ENCODE measurements at regions not wholly inside any gene's neighbourhood (a gene's known extent, or its start where the extent isn't known, plus 50 kb on each side); places are given as distances from the start of the nearest gene placed in this dataset.
A peak's percentile ranks its signal among the peaks of the same experiment; 100 is the strongest.

GRCh38 chr5:67880876-67881275 lies 334.7 kb upstream of the PIK3R1 start:
- DNase-seq (ENCODE audit: extremely low spot score, unreplicated experiment), result no peak
- no peak for TF ChIP-seq CTCF (IDR thresholded peaks at IDR 0.05)
- Mint-ChIP-seq H3K36me3 (ENCODE audit: unreplicated experiment) (no peaks in the 10 kb centered on the region), H3K4me3 (ENCODE audit: unreplicated experiment) (no peak overlapping the region), H3K4me1 (ENCODE audit: unreplicated experiment) (peaks cover 17% of the 10 kb centered on the region), H3K9me3 (ENCODE audit: unreplicated experiment) (no peaks in the 10 kb centered on the region), H3K27ac (ENCODE audit: unreplicated experiment) (no peak overlapping the region), H3K27me3 (ENCODE audit: unreplicated experiment) (peaks cover 10% of the 10 kb centered on the region)

- H3K27me3 Mint-ChIP-seq (ENCODE audit: unreplicated experiment), result peaks cover 11% of the 10 kb centered on the region
- H3K9me3 Mint-ChIP-seq (ENCODE audit: unreplicated experiment), result no peaks in the 10 kb centered on the region
- H3K36me3 Mint-ChIP-seq (ENCODE audit: unreplicated experiment), result no peaks in the 10 kb centered on the region
- no peak overlapping the region for H3K27ac Mint-ChIP-seq (ENCODE audit: unreplicated experiment)
- peaks cover 17% of the 10 kb centered on the region for H3K4me1 Mint-ChIP-seq (ENCODE audit: unreplicated experiment)
- DNase-seq (ENCODE audit: extremely low spot score, unreplicated experiment), result no peak
- TF ChIP-seq CTCF (IDR thresholded peaks at IDR 0.05), result no peak
- no peak overlapping the region for H3K4me3 Mint-ChIP-seq (ENCODE audit: unreplicated experiment)
These were observed 335.1 kb upstream of the PIK3R1 start for GRCh38 chr5:67880511-67880805.

DNA sequence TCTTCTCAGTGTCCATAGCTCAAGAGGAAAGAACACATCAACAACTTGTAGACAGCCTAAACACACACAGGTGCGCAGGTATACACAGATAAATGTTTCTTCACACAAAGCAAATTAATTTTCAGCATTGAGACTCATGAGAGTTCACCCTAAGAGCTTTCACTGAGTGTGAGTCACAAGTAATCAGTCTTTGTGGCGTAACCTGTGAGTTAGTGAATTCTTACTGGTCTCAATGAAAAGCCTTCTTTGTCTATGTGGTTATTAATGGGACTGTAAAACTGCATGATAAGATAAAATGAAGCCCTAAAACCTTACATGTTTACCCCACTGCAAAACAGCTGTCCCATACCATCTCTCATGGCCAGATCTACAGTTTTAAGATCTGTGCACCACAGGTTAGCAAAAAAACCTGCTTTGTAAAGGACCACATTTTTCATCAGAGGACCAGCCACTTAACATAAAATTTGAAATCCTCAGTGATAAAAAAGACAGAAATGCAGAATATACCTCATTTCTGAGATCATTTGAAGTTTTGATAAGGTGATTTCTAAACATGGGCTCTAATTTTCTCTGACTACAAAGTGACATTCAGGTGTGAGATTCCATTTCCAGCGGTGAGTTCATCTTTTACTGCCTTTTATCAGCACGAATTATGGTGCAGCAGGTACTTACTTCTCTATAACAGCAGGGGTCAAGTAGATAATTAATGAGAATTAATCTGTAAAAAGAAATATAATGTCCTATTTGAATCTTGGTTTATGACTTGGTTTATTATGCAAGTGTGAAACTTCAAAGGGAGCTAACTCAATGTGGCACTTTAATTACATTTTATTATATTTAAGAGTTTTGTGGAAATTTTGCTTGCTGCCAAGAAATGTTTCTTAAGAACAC lies 335.7 kb upstream of the PIK3R1 start:
- no peak for DNase-seq (ENCODE audit: extremely low spot score, unreplicated experiment)
- peaks cover 17% of the 10 kb centered on the region for H3K4me1 Mint-ChIP-seq (ENCODE audit: unreplicated experiment)

DNA sequence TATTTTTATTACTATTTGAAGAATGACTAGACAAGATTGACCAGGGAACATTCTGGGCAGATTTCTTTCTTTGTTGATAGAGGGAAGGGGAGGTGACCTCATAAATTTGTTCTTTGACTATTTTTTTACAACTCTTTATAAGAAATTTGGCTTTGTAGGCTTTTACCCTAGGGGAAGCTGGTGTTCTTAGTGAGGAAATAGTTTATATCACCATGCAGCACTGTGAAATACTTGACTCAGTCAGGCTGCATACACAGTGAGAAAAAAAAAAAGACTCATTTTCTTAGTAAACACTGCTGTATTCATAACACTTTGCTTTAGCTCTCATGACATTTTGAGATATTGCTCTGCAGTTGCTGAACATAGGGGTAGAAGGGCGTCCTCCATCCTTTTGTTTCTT lies 336.6 kb upstream of the PIK3R1 start:
- Mint-ChIP-seq H3K4me1 (ENCODE audit: unreplicated experiment) (peaks cover 17% of the 10 kb centered on the region), H3K27ac (ENCODE audit: unreplicated experiment) (peak overlapping the region; percentile 48), H3K9me3 (ENCODE audit: unreplicated experiment) (no peaks in the 10 kb centered on the region), H3K4me3 (ENCODE audit: unreplicated experiment) (no peak overlapping the region), H3K27me3 (ENCODE audit: unreplicated experiment) (peaks cover 5% of the 10 kb centered on the region), H3K36me3 (ENCODE audit: unreplicated experiment) (no peaks in the 10 kb centered on the region)
- no peak for DNase-seq (ENCODE audit: extremely low spot score, unreplicated experiment)
- no peak for TF ChIP-seq CTCF (IDR thresholded peaks at IDR 0.05)

More for the DNA sequence above, 335.7 kb upstream of the PIK3R1 start:
- Mint-ChIP-seq H3K36me3 (ENCODE audit: unreplicated experiment) (no peaks in the 10 kb centered on the region), H3K27ac (ENCODE audit: unreplicated experiment) (no peak overlapping the region), H3K4me3 (ENCODE audit: unreplicated experiment) (no peak overlapping the region), H3K9me3 (ENCODE audit: unreplicated experiment) (no peaks in the 10 kb centered on the region), H3K27me3 (ENCODE audit: unreplicated experiment) (peaks cover 7% of the 10 kb centered on the region)
- TF ChIP-seq CTCF (IDR thresholded peaks at IDR 0.05), result no peak

- H3K9me3 Mint-ChIP-seq (ENCODE audit: unreplicated experiment), result no peaks in the 10 kb centered on the region
- no peak for DNase-seq (ENCODE audit: extremely low spot score, unreplicated experiment)
- no peak overlapping the region for H3K27ac Mint-ChIP-seq (ENCODE audit: unreplicated experiment)
- H3K4me1 Mint-ChIP-seq (ENCODE audit: unreplicated experiment), result peaks cover 17% of the 10 kb centered on the region
- H3K4me3 Mint-ChIP-seq (ENCODE audit: unreplicated experiment), result no peak overlapping the region
- H3K36me3 Mint-ChIP-seq (ENCODE audit: unreplicated experiment), result no peaks in the 10 kb centered on the region
- peaks cover 8% of the 10 kb centered on the region for H3K27me3 Mint-ChIP-seq (ENCODE audit: unreplicated experiment)
- no peak for TF ChIP-seq CTCF (IDR thresholded peaks at IDR 0.05)
These were observed 339.2 kb upstream of the PIK3R1 start for GRCh38 chr5:67876371-67876770.

All from osteocyte (in vitro differentiated cells).